ENCODE measurements at regions not wholly inside any gene's neighbourhood (a gene's known extent, or its start where the extent isn't known, plus 50 kb on each side); places are given as distances from the start of the nearest gene placed in this dataset.

GRCh38 chr4:136805617-136806016 lies 726.7 kb downstream of the PCDH18 start:
- H3K36me3 ChIP-seq (ENCODE audit: control insufficient read depth, insufficient read depth, low read length) = no peaks in the 10 kb centered on the region
- no peak overlapping the region for H3K4me2 ChIP-seq (ENCODE audit: extremely low read depth, insufficient read depth, low read length)
- no peak overlapping the region for H3K27ac ChIP-seq (ENCODE audit: insufficient read depth, low read length)
- DNase-seq (ENCODE audit: low read depth in 2 of 2) = no peak
- no peaks in the 10 kb centered on the region for H3K79me2 ChIP-seq (ENCODE audit: control insufficient read depth, insufficient read depth, low read length)
- H3K4me1 ChIP-seq (ENCODE audit: control insufficient read depth, extremely low read depth, insufficient read depth, low read length) = no peaks in the 10 kb centered on the region
- no peaks in the 10 kb centered on the region for H3K27me3 ChIP-seq (ENCODE audit: control insufficient read depth, insufficient read depth, low read length)
- no peak overlapping the region for H2AFZ ChIP-seq (ENCODE audit: low read length)
- H3K4me3 ChIP-seq (replicated peaks in 1 of 4; ENCODE audit: control extremely low read depth in 1 of 4, insufficient read depth in 1 of 4, low read depth in 3 of 4, low read length in 4 of 4) = no peak overlapping the region
- no peak overlapping the region for H3K9ac ChIP-seq (ENCODE audit: insufficient read depth, low read length)
- H4K20me1 ChIP-seq (ENCODE audit: control insufficient read depth, extremely low read depth, insufficient read depth, low read length) = no peaks in the 10 kb centered on the region
- no peak for TF ChIP-seq EZH2 (IDR thresholded peaks at IDR 0.05; ENCODE audit: low read length, missing control alignments)
- no peak for TF ChIP-seq CTCF (conservative IDR thresholded peaks at IDR 0.05 in 1 of 2, IDR thresholded peaks at IDR 0.05 in 1 of 2; ENCODE audit: low read depth in 1 of 2, low read length in 2 of 2)
- H3K9me3 ChIP-seq (ENCODE audit: control insufficient read depth, insufficient read depth, low read depth, low read length) = no peaks in the 10 kb centered on the region

DNA sequence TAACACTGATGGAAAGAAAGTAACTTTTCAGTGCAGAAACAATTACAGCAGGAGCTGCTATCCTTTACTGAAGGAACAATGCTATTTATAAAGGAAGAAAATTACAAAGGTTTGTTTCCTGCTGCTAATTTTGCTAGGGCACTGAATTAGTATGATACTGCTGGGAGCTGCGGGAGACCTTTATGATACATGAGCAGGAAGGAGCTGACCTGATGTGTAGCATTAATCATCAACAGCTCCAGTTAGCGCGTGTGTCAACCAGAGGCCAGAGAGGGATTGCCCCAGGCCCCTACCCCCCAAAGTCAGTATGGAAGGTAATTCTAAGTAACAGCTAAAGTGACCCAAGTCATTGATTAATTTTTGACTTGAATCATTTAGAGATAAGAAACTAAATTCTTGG lies 728.9 kb downstream of the PCDH18 start:
- no peaks in the 10 kb centered on the region for H3K79me2 ChIP-seq (ENCODE audit: control insufficient read depth, insufficient read depth, low read length)

GRCh38 chr4:136800248-136800647 lies 732.0 kb downstream of the PCDH18 start:
- Histone ChIP-seq H3K27ac (ENCODE audit: insufficient read depth, low read length) (no peak overlapping the region), H3K9ac (ENCODE audit: insufficient read depth, low read length) (no peak overlapping the region), H4K20me1 (ENCODE audit: control insufficient read depth, extremely low read depth, insufficient read depth, low read length) (no peaks in the 10 kb centered on the region), H3K9me3 (ENCODE audit: control insufficient read depth, insufficient read depth, low read depth, low read length) (no peaks in the 10 kb centered on the region), H3K36me3 (ENCODE audit: control insufficient read depth, insufficient read depth, low read length) (no peaks in the 10 kb centered on the region), H3K4me3 (replicated peaks in 1 of 4; ENCODE audit: control extremely low read depth in 1 of 4, insufficient read depth in 1 of 4, low read depth in 3 of 4, low read length in 4 of 4) (no peak overlapping the region), H3K4me2 (ENCODE audit: extremely low read depth, insufficient read depth, low read length) (no peak overlapping the region), H3K79me2 (ENCODE audit: control insufficient read depth, insufficient read depth, low read length) (no peaks in the 10 kb centered on the region), H3K27me3 (ENCODE audit: control insufficient read depth, insufficient read depth, low read length) (no peaks in the 10 kb centered on the region), H2AFZ (ENCODE audit: low read length) (no peak overlapping the region), H3K4me1 (ENCODE audit: control insufficient read depth, extremely low read depth, insufficient read depth, low read length) (no peaks in the 10 kb centered on the region)
- DNase-seq (ENCODE audit: low read depth in 2 of 2) = no peak
- TF ChIP-seq CTCF (conservative IDR thresholded peaks at IDR 0.05 in 1 of 2, IDR thresholded peaks at IDR 0.05 in 1 of 2; ENCODE audit: low read depth in 1 of 2, low read length in 2 of 2) (no peak), EZH2 (IDR thresholded peaks at IDR 0.05; ENCODE audit: low read length, missing control alignments) (no peak)

More for the DNA sequence above, 728.9 kb downstream of the PCDH18 start:
- H3K9me3 ChIP-seq (ENCODE audit: control insufficient read depth, insufficient read depth, low read depth, low read length) = no peaks in the 10 kb centered on the region
- no peak for DNase-seq (ENCODE audit: low read depth in 2 of 2)
- TF ChIP-seq EZH2 (IDR thresholded peaks at IDR 0.05; ENCODE audit: low read length, missing control alignments) = no peak
- no peak for TF ChIP-seq CTCF (conservative IDR thresholded peaks at IDR 0.05 in 1 of 2, IDR thresholded peaks at IDR 0.05 in 1 of 2; ENCODE audit: low read depth in 1 of 2, low read length in 2 of 2)
- H3K27ac ChIP-seq (ENCODE audit: insufficient read depth, low read length) = no peak overlapping the region
- no peak overlapping the region for H3K4me3 ChIP-seq (replicated peaks in 1 of 4; ENCODE audit: control extremely low read depth in 1 of 4, insufficient read depth in 1 of 4, low read depth in 3 of 4, low read length in 4 of 4)
- no peaks in the 10 kb centered on the region for H3K27me3 ChIP-seq (ENCODE audit: control insufficient read depth, insufficient read depth, low read length)
- H4K20me1 ChIP-seq (ENCODE audit: control insufficient read depth, extremely low read depth, insufficient read depth, low read length) = no peaks in the 10 kb centered on the region
- no peak overlapping the region for H3K9ac ChIP-seq (ENCODE audit: insufficient read depth, low read length)
- H3K4me2 ChIP-seq (ENCODE audit: extremely low read depth, insufficient read depth, low read length) = no peak overlapping the region
- no peaks in the 10 kb centered on the region for H3K4me1 ChIP-seq (ENCODE audit: control insufficient read depth, extremely low read depth, insufficient read depth, low read length)
- no peaks in the 10 kb centered on the region for H3K36me3 ChIP-seq (ENCODE audit: control insufficient read depth, insufficient read depth, low read length)
- H2AFZ ChIP-seq (ENCODE audit: low read length) = no peak overlapping the region

Measured in fibroblast of lung (primary cell).